ENCODE measurements at regions not wholly inside any gene's neighbourhood (a gene's known extent, or its start where the extent isn't known, plus 50 kb on each side); places are given as distances from the start of the nearest gene placed in this dataset.

GRCh38 chr10:21065621-21066248 is 168.6 kb upstream of the NEBL start:
- POLR2A ChIA-PET = no interaction called here

GRCh38 chr10:21061982-21062381 is 164.9 kb upstream of the NEBL start:
- H3K27ac ChIP-seq (ENCODE audit: low read length) = no peak overlapping the region
- H3K4me1 ChIP-seq (ENCODE audit: control insufficient read depth, insufficient read depth, low read length) = no peaks in the 10 kb centered on the region; the same call in 1 of the 2 replicates
- no peak for ATAC-seq
- TF ChIP-seq SIN3A (IDR thresholded peaks at IDR 0.05; ENCODE audit: borderline replicate concordance, insufficient read depth, low read depth, low read length) (no peak), TCF7L2 (IDR thresholded peaks at IDR 0.05; ENCODE audit: low read depth, low read length) (no peak), POLR2AphosphoS5 (IDR thresholded peaks at IDR 0.05; ENCODE audit: low read depth, low read length) (no peak), REST (IDR thresholded peaks at IDR 0.05; ENCODE audit: insufficient read depth in 1 of 2, low read depth in 2 of 2, low read length in 1 of 2) (no peak), CTCF (IDR thresholded peaks at IDR 0.05) (no peak)
- no peaks in the 10 kb centered on the region for H3K27me3 ChIP-seq (ENCODE audit: control insufficient read depth, insufficient read depth, low read length)
- no peaks in the 10 kb centered on the region for H3K36me3 ChIP-seq (ENCODE audit: control insufficient read depth, insufficient read depth, low read length)
- no TSS peak for BruUV-seq (replicated peaks)
- no peak overlapping the region for H3K4me3 ChIP-seq (ENCODE audit: low read depth in 2 of 2, low read length in 2 of 2)
- peaks cover 8% of the 10 kb centered on the region; the same call in 1 of the 2 replicates for H3K9me3 ChIP-seq (ENCODE audit: control insufficient read depth, insufficient read depth, low read depth, low read length)
- in situ Hi-C loops (cut with HindIII; ENCODE audit: low pct_unique_long_range_greater_than_20kb, low sequenced_read_pairs) (no loop called here), intact Hi-C loops (cut with micrococcal nuclease; ENCODE audit: unreplicated experiment) (no loop called here)
- CTCF ChIA-PET = no interaction called here
- DNase-seq (ENCODE audit: low read depth, low spot score) = no peak
- POLR2A ChIA-PET = no interaction called here

More at GRCh38 chr10:21065621-21066248, 168.6 kb upstream of the NEBL start:
- TF ChIP-seq SIN3A (IDR thresholded peaks at IDR 0.05; ENCODE audit: borderline replicate concordance, insufficient read depth, low read depth, low read length) = no peak
- TF ChIP-seq REST (IDR thresholded peaks at IDR 0.05; ENCODE audit: insufficient read depth in 1 of 2, low read depth in 2 of 2, low read length in 1 of 2) = no peak
- no peak for TF ChIP-seq CTCF (IDR thresholded peaks at IDR 0.05)
- ATAC-seq (no peak), DNase-seq (ENCODE audit: low read depth, low spot score) (no peak)
- CTCF ChIA-PET = no interaction called here
- intact Hi-C loops (cut with micrococcal nuclease; ENCODE audit: unreplicated experiment) (no loop called here), in situ Hi-C loops (cut with HindIII; ENCODE audit: low pct_unique_long_range_greater_than_20kb, low sequenced_read_pairs) (no loop called here)
- no peaks in the 10 kb centered on the region for H3K36me3 ChIP-seq (ENCODE audit: control insufficient read depth, insufficient read depth, low read length)
- H3K27ac ChIP-seq (ENCODE audit: low read length) = no peak overlapping the region
- H3K4me1 ChIP-seq (ENCODE audit: control insufficient read depth, insufficient read depth, low read length) = no peaks in the 10 kb centered on the region; the same call in 1 of the 2 replicates
- H3K9me3 ChIP-seq (ENCODE audit: control insufficient read depth, insufficient read depth, low read depth, low read length) = no peaks in the 10 kb centered on the region
- H3K27me3 ChIP-seq (ENCODE audit: control insufficient read depth, insufficient read depth, low read length) = no peaks in the 10 kb centered on the region
- H3K4me3 ChIP-seq (ENCODE audit: low read depth in 2 of 2, low read length in 2 of 2) = no peak overlapping the region
- no TSS peak for BruUV-seq (replicated peaks)
